Stimulated activated naive B cell treated with anti-CD40 and anti-IgM and Interleukin-4, amounts not matched to agents 10 μg/mL and 1 μg/mL and 100 μg/mL, for 72 hours (primary cell): ENCODE measurements at regions not wholly inside any gene's neighbourhood (a gene's known extent, or its start where the extent isn't known, plus 50 kb on each side); places are given as distances from the start of the nearest gene placed in this dataset.

Experiments
- ATAC-seq, 2 donors: fragments of 150-1000 bp; cut with Tn5 transposase; replicated peaks; 2 replicates each; pipeline ENCODE4 v1.10.0; 2021; ENCODE audit warnings: moderate library complexity in 1 of 2
- DNase-seq: peaks from one replicate; pipeline ENCODE4 v3.0.0; 2021
- H3K27ac Mint-ChIP-seq: one replicate; pipeline ENCODE4 v1.8.0; 2022; ENCODE audit warnings: mild to moderate bottlenecking, mixed read lengths
- H3K27me3 Mint-ChIP-seq, 2 donors: one replicate each; pipeline ENCODE4 v1.8.0; 2022; ENCODE audit warnings: mixed read lengths in 2 of 2
- H3K36me3 Mint-ChIP-seq, 2 donors: one replicate each; pipeline ENCODE4 v1.8.0; 2022; ENCODE audit warnings: mixed read lengths in 2 of 2, mild to moderate bottlenecking in 1 of 2
- H3K4me1 Mint-ChIP-seq, 2 donors: one replicate each; pipeline ENCODE4 v1.8.0; 2022; ENCODE audit warnings: mixed read lengths in 2 of 2, mild to moderate bottlenecking in 1 of 2
- H3K4me3 Mint-ChIP-seq, 2 donors: one replicate each; pipeline ENCODE4 v1.8.0; 2022; ENCODE audit warnings: mild to moderate bottlenecking in 2 of 2, mixed read lengths in 2 of 2, moderate library complexity in 1 of 2
- H3K9me3 Mint-ChIP-seq, 2 donors: one replicate each; pipeline ENCODE4 v1.8.0; 2022; ENCODE audit warnings: mixed read lengths in 2 of 2, mild to moderate bottlenecking in 1 of 2

DNA sequence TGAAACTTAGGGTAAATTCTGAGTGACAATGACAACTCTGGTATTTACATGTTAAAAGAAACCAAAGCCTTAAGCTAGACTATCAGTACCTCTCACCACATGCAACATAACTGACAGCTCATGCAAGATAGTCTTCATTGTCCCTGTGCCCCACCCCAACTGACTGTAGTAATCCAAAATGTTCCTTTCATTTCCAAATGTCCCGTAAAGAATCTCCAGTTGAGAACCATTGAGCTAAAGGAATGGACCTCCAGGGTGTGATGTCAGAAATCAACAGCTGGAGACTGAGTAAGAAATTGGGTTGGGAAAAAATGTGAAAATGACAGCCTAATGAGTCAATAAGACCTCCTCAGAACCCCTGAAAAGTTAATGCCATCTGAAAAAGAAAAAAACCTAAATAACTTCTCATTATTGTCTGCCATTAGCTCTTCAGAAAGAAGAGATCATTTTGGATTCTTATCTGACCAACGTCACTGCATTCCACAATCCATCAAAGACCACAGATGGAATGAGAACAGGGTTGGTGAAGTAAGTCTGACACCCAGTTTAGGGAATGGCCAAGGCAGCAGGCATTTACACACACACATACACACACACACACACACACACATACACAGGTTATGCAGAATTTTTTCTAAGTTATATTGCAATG lies 51.7 kb upstream of the ACVR2A start:
- Mint-ChIP-seq H3K27me3 (no peaks in the 10 kb centered on the region), H3K4me1 (peaks cover 4 to 7% of the 10 kb centered on the region in 2 donors), H3K27ac (no peak overlapping the region), H3K9me3 (no peaks in the 10 kb centered on the region), H3K36me3 (no peaks in the 10 kb centered on the region), H3K4me3 (no peak overlapping the region)
- no peak for ATAC-seq
- no peak for DNase-seq

GRCh38 chr2:147790580-147790979 lies 54.2 kb upstream of the ACVR2A start:
- Mint-ChIP-seq H3K27ac (no peak overlapping the region), H3K27me3 (no peaks in the 10 kb centered on the region), H3K4me1 (no peaks in the 10 kb centered on the region), H3K9me3 (no peaks in the 10 kb centered on the region), H3K36me3 (no peaks in the 10 kb centered on the region), H3K4me3 (no peak overlapping the region)
- no peak for ATAC-seq
- no peak for DNase-seq

- Mint-ChIP-seq H3K36me3 (no peaks in the 10 kb centered on the region), H3K27ac (no peak overlapping the region), H3K4me1 (no peaks in the 10 kb centered on the region), H3K27me3 (no peaks in the 10 kb centered on the region), H3K4me3 (no peak overlapping the region), H3K9me3 (no peaks in the 10 kb centered on the region)
- no peak for DNase-seq
- no peak for ATAC-seq
These were observed 55.1 kb upstream of the ACVR2A start for GRCh38 chr2:147789720-147790119.

- Mint-ChIP-seq H3K36me3 (no peaks in the 10 kb centered on the region), H3K4me1 (no peaks in the 10 kb centered on the region), H3K4me3 (no peak overlapping the region), H3K27ac (no peak overlapping the region), H3K9me3 (no peaks in the 10 kb centered on the region), H3K27me3 (no peaks in the 10 kb centered on the region)
- DNase-seq (no peak), ATAC-seq (no peak)
These were observed 55.5 kb upstream of the ACVR2A start for GRCh38 chr2:147789287-147789686.

- no peaks in the 10 kb centered on the region for H3K36me3 Mint-ChIP-seq
- H3K27me3 Mint-ChIP-seq: peaks cover 0 to 3% of the 10 kb centered on the region in 2 donors
- no peaks in the 10 kb centered on the region for H3K9me3 Mint-ChIP-seq
- no peaks in the 10 kb centered on the region for H3K4me1 Mint-ChIP-seq
- H3K27ac Mint-ChIP-seq: no peak overlapping the region
- DNase-seq (no peak), ATAC-seq (no peak)
- no peak overlapping the region for H3K4me3 Mint-ChIP-seq
These were observed 62.5 kb upstream of the ACVR2A start for GRCh38 chr2:147782141-147782930.

- DNase-seq (no peak), ATAC-seq (no peak)
- no peak overlapping the region for H3K4me3 Mint-ChIP-seq
- no peaks in the 10 kb centered on the region for H3K36me3 Mint-ChIP-seq
- peaks cover 0 to 4% of the 10 kb centered on the region in 2 donors for H3K27me3 Mint-ChIP-seq
- no peaks in the 10 kb centered on the region for H3K4me1 Mint-ChIP-seq
- H3K9me3 Mint-ChIP-seq: no peaks in the 10 kb centered on the region
- no peak overlapping the region for H3K27ac Mint-ChIP-seq
These were observed 65.4 kb upstream of the ACVR2A start for GRCh38 chr2:147779440-147779839.

GRCh38 chr2:147777394-147777793 lies 67.4 kb upstream of the ACVR2A start:
- ATAC-seq: no peak
- Mint-ChIP-seq H3K4me3 (no peak overlapping the region), H3K4me1 (no peaks in the 10 kb centered on the region), H3K9me3 (no peaks in the 10 kb centered on the region), H3K27me3 (peaks cover 0 to 4% of the 10 kb centered on the region in 2 donors), H3K36me3 (no peaks in the 10 kb centered on the region), H3K27ac (no peak overlapping the region)
- no peak for DNase-seq

- Mint-ChIP-seq H3K9me3 (peaks cover 0 to 2% of the 10 kb centered on the region in 2 donors), H3K36me3 (no peaks in the 10 kb centered on the region), H3K27me3 (peaks cover 0 to 4% of the 10 kb centered on the region in 2 donors), H3K27ac (no peak overlapping the region), H3K4me3 (no peak overlapping the region), H3K4me1 (no peaks in the 10 kb centered on the region)
- ATAC-seq (no peak), DNase-seq (no peak)
These were observed 70.0 kb upstream of the ACVR2A start for GRCh38 chr2:147774805-147775204.

GRCh38 chr2:147773479-147773878 lies 71.3 kb upstream of the ACVR2A start:
- DNase-seq (no peak), ATAC-seq (no peak)
- H3K4me1 Mint-ChIP-seq: no peaks in the 10 kb centered on the region
- no peaks in the 10 kb centered on the region for H3K36me3 Mint-ChIP-seq
- H3K27me3 Mint-ChIP-seq: peaks cover 0 to 4% of the 10 kb centered on the region in 2 donors
- H3K4me3 Mint-ChIP-seq: no peak overlapping the region
- H3K27ac Mint-ChIP-seq: no peak overlapping the region
- H3K9me3 Mint-ChIP-seq: peaks cover 0 to 2% of the 10 kb centered on the region in 2 donors

DNA sequence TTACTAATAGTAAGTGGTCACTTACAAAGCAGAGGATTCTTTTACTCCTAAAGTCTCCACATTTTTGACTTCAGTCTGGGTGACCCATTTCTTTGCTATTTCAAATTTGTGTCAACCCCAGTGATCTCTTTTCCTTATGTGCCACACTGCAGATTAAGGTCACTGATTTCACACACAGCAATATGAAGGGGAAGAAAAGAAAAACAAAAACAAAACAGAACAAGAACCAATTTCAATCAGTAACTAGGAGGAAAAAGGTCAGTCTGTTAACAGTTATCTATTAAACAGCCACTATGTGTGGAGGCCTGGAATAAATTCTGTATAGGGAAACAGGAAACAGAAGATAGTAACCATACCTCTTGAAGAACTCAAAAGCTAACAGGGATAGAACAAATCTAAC lies 72.0 kb upstream of the ACVR2A start:
- Mint-ChIP-seq H3K4me3 (no peak overlapping the region), H3K36me3 (no peaks in the 10 kb centered on the region), H3K27ac (no peak overlapping the region), H3K4me1 (no peaks in the 10 kb centered on the region), H3K27me3 (peaks cover 0 to 5% of the 10 kb centered on the region in 2 donors), H3K9me3 (peaks cover 0 to 2% of the 10 kb centered on the region in 2 donors)
- ATAC-seq (no peak), DNase-seq (no peak)

GRCh38 chr2:147763861-147764260 lies 81.0 kb upstream of the ACVR2A start:
- no peak for ATAC-seq
- Mint-ChIP-seq H3K27ac (no peak overlapping the region), H3K4me3 (no peak overlapping the region), H3K36me3 (no peaks in the 10 kb centered on the region), H3K27me3 (peaks cover 7 to 10% of the 10 kb centered on the region in 2 donors), H3K4me1 (no peaks in the 10 kb centered on the region), H3K9me3 (peaks cover 0 to 10% of the 10 kb centered on the region in 2 donors)
- no peak for DNase-seq

DNA sequence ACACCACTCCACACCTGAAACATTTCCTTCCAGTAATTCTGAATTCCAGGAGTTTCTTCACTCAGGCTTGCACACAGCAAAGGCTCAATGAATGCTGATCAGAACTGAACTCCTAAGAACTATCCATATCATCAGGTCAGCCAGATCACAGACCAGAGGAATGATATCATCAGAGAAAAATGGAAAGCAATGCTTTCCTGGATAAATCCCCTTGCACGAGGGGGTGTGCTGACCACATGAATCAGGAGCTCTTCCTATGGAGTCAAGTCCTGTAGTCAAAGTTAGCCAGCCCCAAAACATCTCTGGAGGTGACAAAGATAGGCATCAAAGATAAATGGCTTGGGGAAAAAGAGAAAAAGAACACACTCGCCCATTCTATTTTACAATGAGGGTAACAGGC lies 83.8 kb upstream of the ACVR2A start:
- no peak for DNase-seq
- Mint-ChIP-seq H3K27me3 (peaks cover 5 to 7% of the 10 kb centered on the region in 2 donors), H3K36me3 (no peaks in the 10 kb centered on the region), H3K4me3 (no peak overlapping the region), H3K4me1 (no peaks in the 10 kb centered on the region), H3K27ac (no peak overlapping the region), H3K9me3 (peaks cover 0 to 3% of the 10 kb centered on the region in 2 donors)
- no peak for ATAC-seq

- Mint-ChIP-seq H3K4me1 (no peaks in the 10 kb centered on the region), H3K27ac (no peak overlapping the region), H3K9me3 (peaks cover 0 to 3% of the 10 kb centered on the region in 2 donors), H3K36me3 (no peaks in the 10 kb centered on the region), H3K27me3 (peaks cover 5 to 7% of the 10 kb centered on the region in 2 donors), H3K4me3 (no peak overlapping the region)
- no peak for ATAC-seq
- no peak for DNase-seq
These were observed 85.3 kb upstream of the ACVR2A start for GRCh38 chr2:147759536-147759935.

DNA sequence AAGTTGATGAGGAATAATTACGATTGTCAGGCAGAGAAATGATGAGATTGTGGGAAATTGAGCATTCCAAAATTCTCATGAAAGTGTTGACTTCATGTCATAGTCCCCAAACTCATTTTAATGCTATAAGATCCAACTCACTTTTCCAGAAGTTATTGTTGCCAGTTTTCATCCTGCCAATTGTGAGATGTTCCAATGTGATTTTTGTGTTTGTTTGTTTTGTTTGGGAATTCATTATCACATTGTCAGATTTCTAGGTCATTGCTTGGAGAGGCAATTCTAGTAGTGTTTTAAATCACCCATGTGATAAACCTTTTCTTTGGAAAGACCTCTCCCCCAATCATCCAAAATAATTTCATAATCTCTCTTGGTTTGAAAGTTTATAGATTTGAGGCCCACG lies 86.0 kb upstream of the ACVR2A start:
- Mint-ChIP-seq H3K36me3 (no peaks in the 10 kb centered on the region), H3K27me3 (peaks cover 3 to 5% of the 10 kb centered on the region in 2 donors)
- ATAC-seq: no peak

GRCh38 chr2:147756069-147756468 lies 88.8 kb upstream of the ACVR2A start:
- no peak for DNase-seq
- Mint-ChIP-seq H3K27ac (no peak overlapping the region), H3K4me3 (no peak overlapping the region), H3K4me1 (no peaks in the 10 kb centered on the region), H3K36me3 (no peaks in the 10 kb centered on the region), H3K9me3 (no peaks in the 10 kb centered on the region), H3K27me3 (no peaks in the 10 kb centered on the region)
- no peak for ATAC-seq

More for the DNA sequence above, 86.0 kb upstream of the ACVR2A start:
- no peak overlapping the region for H3K4me3 Mint-ChIP-seq
- H3K9me3 Mint-ChIP-seq: peaks cover 0 to 3% of the 10 kb centered on the region in 2 donors
- H3K4me1 Mint-ChIP-seq: no peaks in the 10 kb centered on the region
- DNase-seq: no peak
- no peak overlapping the region for H3K27ac Mint-ChIP-seq
